ENCODE measurements at regions not wholly inside any gene's neighbourhood (a gene's known extent, or its start where the extent isn't known, plus 50 kb on each side); places are given as distances from the start of the nearest gene placed in this dataset.

DNA sequence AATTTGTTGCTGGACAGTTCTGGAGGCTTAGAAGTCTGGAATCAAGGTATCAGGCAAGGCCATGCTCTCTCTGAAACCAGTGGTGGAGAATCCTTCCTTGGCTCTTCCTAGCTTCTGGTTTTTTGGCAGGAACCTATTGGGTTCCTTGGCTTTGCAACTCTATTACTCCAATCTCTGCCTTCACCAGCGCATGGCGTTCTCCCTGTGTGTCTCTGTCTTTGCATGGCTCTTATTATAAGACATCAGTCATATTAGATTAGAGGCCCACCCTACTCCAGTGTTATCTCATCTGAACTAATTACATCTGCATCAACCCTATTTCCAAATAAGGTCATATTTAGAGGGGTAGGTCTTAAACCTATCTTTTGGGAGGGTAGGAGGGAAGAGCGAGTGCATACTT, 358.1 kb upstream of the RARB start:
- H3K27ac ChIP-seq = no peak overlapping the region
- H3K27me3 ChIP-seq = no peaks in the 10 kb centered on the region
- intact Hi-C loops (cut with DNase I) = no loop called here
- 79% methylated on average over 3 of the region's 3 CpGs for WGBS (ENCODE audit: insufficient coverage, low coverage, low lambda C conversion rate, missing lambda C conversion rate)
- no peaks in the 10 kb centered on the region for H3K36me3 ChIP-seq
- H3K4me3 ChIP-seq = no peak overlapping the region
- no peaks in the 10 kb centered on the region for H3K4me1 ChIP-seq
- ATAC-seq = no peak
- TF ChIP-seq, protein P1, sequence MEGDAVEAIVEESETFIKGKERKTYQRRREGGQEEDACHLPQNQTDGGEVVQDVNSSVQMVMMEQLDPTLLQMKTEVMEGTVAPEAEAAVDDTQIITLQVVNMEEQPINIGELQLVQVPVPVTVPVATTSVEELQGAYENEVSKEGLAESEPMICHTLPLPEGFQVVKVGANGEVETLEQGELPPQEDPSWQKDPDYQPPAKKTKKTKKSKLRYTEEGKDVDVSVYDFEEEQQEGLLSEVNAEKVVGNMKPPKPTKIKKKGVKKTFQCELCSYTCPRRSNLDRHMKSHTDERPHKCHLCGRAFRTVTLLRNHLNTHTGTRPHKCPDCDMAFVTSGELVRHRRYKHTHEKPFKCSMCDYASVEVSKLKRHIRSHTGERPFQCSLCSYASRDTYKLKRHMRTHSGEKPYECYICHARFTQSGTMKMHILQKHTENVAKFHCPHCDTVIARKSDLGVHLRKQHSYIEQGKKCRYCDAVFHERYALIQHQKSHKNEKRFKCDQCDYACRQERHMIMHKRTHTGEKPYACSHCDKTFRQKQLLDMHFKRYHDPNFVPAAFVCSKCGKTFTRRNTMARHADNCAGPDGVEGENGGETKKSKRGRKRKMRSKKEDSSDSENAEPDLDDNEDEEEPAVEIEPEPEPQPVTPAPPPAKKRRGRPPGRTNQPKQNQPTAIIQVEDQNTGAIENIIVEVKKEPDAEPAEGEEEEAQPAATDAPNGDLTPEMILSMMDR (IDR thresholded peaks at IDR 0.05) = no peak
- H3K9me3 ChIP-seq = no peaks in the 10 kb centered on the region
- DNase-seq = no peak

DNA sequence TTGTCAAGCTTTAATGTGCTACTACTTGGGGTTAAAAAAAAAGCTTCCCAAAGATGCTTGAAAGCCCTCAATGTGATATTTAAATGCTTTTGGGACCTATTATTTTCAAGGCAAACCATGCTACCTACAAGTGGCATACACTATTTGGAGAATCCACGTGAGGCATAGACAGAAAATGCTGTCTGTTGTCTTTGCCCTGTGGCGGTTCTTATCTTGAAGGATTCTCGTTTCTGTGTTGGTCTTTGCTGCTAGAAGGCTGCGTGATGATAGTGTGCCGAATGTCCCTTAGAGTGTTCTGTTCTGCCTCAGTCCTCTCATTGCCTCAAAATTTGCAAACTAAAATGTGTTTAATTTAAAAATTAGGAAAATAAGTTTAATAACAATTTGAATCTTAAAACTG, 356.2 kb upstream of the RARB start:
- H3K9me3 ChIP-seq = no peaks in the 10 kb centered on the region
- no peak overlapping the region for H3K27ac ChIP-seq
- ATAC-seq = no peak
- no peaks in the 10 kb centered on the region for H3K36me3 ChIP-seq
- intact Hi-C loops (cut with DNase I) = no loop called here
- H3K27me3 ChIP-seq = no peaks in the 10 kb centered on the region
- no peak for DNase-seq
- no peak for TF ChIP-seq POLR2A (IDR thresholded peaks at IDR 0.05)
- TF ChIP-seq, protein P1 (IDR thresholded peaks at IDR 0.05) = no peak
- H3K4me1 ChIP-seq = no peaks in the 10 kb centered on the region
- WGBS (ENCODE audit: insufficient coverage, low coverage, low lambda C conversion rate, missing lambda C conversion rate) = 59% methylated on average over 5 of the region's 5 CpGs
- no peak overlapping the region for H3K4me3 ChIP-seq

DNA sequence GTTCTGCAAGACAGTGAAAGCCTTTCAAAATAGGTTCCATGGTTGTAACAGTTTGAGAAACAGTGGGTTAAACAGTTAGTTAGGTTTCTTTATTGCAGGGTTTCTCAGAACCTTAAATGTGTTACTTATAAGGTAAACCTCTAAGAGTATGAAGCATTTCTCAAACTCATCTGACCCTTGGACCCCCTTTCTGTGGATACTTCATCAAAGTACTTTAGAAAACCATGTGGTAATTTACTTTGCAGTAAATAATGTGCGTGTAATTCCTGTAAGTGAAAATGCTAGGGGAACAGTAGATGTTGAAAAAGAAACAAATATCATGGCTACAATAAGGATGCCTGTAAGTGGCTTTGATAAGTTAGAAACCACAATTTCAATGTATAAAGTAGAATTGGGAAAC, 354.6 kb upstream of the RARB start:
- no peaks in the 10 kb centered on the region for H3K27me3 ChIP-seq
- no peak overlapping the region for H3K4me3 ChIP-seq
- no peak for ATAC-seq
- H3K27ac ChIP-seq = no peak overlapping the region
- no peaks in the 10 kb centered on the region for H3K4me1 ChIP-seq
- H3K36me3 ChIP-seq = no peaks in the 10 kb centered on the region
- DNase-seq = no peak
- TF ChIP-seq, protein P1 (IDR thresholded peaks at IDR 0.05) = no peak
- no peak for TF ChIP-seq POLR2A (IDR thresholded peaks at IDR 0.05)
- WGBS (ENCODE audit: insufficient coverage, low coverage, low lambda C conversion rate, missing lambda C conversion rate) = 62% methylated on average over 1 of the region's 1 CpG
- H3K9me3 ChIP-seq = no peaks in the 10 kb centered on the region
- intact Hi-C loops (cut with DNase I) = no loop called here

DNA sequence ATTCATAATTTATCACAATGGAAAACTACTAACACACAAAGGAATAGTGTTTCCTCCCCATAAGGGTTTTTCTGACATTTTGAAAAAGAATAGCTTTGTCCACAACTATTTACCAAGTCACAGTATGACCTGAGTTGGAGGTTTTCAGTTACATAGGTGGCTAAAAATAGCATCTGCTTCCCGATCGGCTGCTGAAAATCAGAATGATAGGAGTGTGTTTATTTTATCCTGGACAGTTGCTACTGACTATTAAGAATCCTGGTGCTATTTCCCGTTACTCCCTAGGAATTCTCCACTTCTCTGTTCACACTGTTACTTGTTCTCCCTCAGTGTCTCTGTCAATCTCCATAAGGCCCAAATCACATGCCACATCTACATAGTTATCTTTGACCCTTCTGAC, 353.9 kb upstream of the RARB start:
- no peaks in the 10 kb centered on the region for H3K36me3 ChIP-seq
- no peaks in the 10 kb centered on the region for H3K4me1 ChIP-seq
- no peak overlapping the region for H3K27ac ChIP-seq
- WGBS (ENCODE audit: insufficient coverage, low coverage, low lambda C conversion rate, missing lambda C conversion rate) = 34% methylated on average over 3 of the region's 3 CpGs
- intact Hi-C loops (cut with DNase I) = no loop called here
- ATAC-seq (no peak), DNase-seq (no peak)
- H3K27me3 ChIP-seq = no peaks in the 10 kb centered on the region
- TF ChIP-seq, protein P1 (IDR thresholded peaks at IDR 0.05) = no peak
- TF ChIP-seq POLR2A (IDR thresholded peaks at IDR 0.05) = no peak
- H3K4me3 ChIP-seq = no peak overlapping the region
- no peaks in the 10 kb centered on the region for H3K9me3 ChIP-seq

DNA sequence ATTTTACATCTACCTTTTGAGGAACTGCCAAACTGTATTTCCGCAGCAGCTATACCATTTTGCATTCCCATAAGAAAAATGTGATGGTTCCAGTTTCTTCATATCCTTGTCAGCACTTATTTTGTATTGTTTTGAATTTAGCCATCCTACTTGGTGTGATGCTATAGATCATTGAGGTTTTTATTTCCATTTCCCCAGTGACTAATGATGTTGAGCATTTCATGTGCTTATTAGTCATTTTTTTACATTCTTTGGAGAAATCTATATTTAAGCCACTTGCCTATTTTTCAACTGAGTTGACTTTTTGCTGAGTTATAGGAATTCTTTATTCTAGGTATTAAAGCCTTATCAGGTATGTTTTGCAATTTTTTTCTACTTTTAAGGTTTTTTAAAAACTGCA, 347.6 kb upstream of the RARB start:
- Histone ChIP-seq H3K9me3 (no peaks in the 10 kb centered on the region), H3K4me1 (no peaks in the 10 kb centered on the region), H3K27ac (no peak overlapping the region), H3K36me3 (no peaks in the 10 kb centered on the region), H3K27me3 (no peaks in the 10 kb centered on the region), H3K4me3 (no peak overlapping the region)
- DNase-seq = no peak
- 60% methylated on average over 1 of the region's 1 CpG for WGBS (ENCODE audit: insufficient coverage, low coverage, low lambda C conversion rate, missing lambda C conversion rate)
- TF ChIP-seq POLR2A (IDR thresholded peaks at IDR 0.05) = no peak
- TF ChIP-seq, protein P1 (IDR thresholded peaks at IDR 0.05) = no peak
- intact Hi-C loops (cut with DNase I) = no loop called here
- ATAC-seq = no peak

Data from right lobe of liver (tissue), 6 donors.